Activated CD4-positive, alpha-beta memory T cell treated with anti-CD3 and anti-CD28 coated beads for 36 hours (primary cell): ENCODE measurements at regions not wholly inside any gene's neighbourhood (a gene's known extent, or its start where the extent isn't known, plus 50 kb on each side); places are given as distances from the start of the nearest gene placed in this dataset.

Experiments
- CTCF ChIA-PET: fragments of 350-600 bp; sonication (Branson Sonifier 250); formaldehyde crosslinking; loops from one replicate; lab custom pipeline; 2021; ENCODE audit warnings: antibody characterized with exemption, inconsistent platforms; lab: Charles Lee
- POLR2A ChIA-PET: fragments of 350-600 bp; sonication (Branson Sonifier 250); formaldehyde crosslinking; loops from one replicate; lab custom pipeline; 2021; ENCODE audit warnings: antibody characterized with exemption; lab: Charles Lee
- DNase-seq: peaks from one replicate; pipeline ENCODE4 v3.0.0-alpha.2; 2020
- H3K27ac Mint-ChIP-seq: one replicate; pipeline ENCODE4 v1.8.0; 2021; ENCODE audit warnings: mixed read lengths
- H3K27me3 Mint-ChIP-seq: one replicate; pipeline ENCODE4 v1.8.0; 2021; ENCODE audit warnings: mixed read lengths
- H3K36me3 Mint-ChIP-seq: one replicate; pipeline ENCODE4 v1.8.0; 2021; ENCODE audit warnings: mixed read lengths
- H3K4me1 Mint-ChIP-seq: one replicate; pipeline ENCODE4 v1.8.0; 2021; ENCODE audit warnings: low read depth, mixed read lengths
- H3K4me3 Mint-ChIP-seq: one replicate; pipeline ENCODE4 v1.8.0; 2021; ENCODE audit warnings: mild to moderate bottlenecking, mixed read lengths
- H3K9me3 Mint-ChIP-seq: one replicate; pipeline ENCODE4 v1.8.0; 2021; ENCODE audit warnings: mixed read lengths
- intact Hi-C: fragments of 100-400 bp; cut with micrococcal nuclease; formaldehyde crosslinking; loops from one replicate; pipeline ENCODE4 v1.15.1; 2023

GRCh38 chr2:173647681-173648311 lies 293.1 kb downstream of the CDCA7 start:
- Mint-ChIP-seq H3K4me3 (no peak overlapping the region), H3K4me1 (no peaks in the 10 kb centered on the region), H3K36me3 (no peaks in the 10 kb centered on the region), H3K9me3 (no peaks in the 10 kb centered on the region), H3K27me3 (peaks cover 5% of the 10 kb centered on the region), H3K27ac (no peak overlapping the region)
- intact Hi-C loops, result no loop called here
- POLR2A ChIA-PET, result no interaction called here
- DNase-seq, result no peak
- CTCF ChIA-PET, result no interaction called here

- DNase-seq, result no peak
- H3K9me3 Mint-ChIP-seq, result no peaks in the 10 kb centered on the region
- ChIA-PET POLR2A (no interaction called here), CTCF (no interaction called here)
- H3K4me3 Mint-ChIP-seq, result no peak overlapping the region
- no peak overlapping the region for H3K27ac Mint-ChIP-seq
- no peaks in the 10 kb centered on the region for H3K36me3 Mint-ChIP-seq
- intact Hi-C loops, result no loop called here
- peaks cover 7% of the 10 kb centered on the region for H3K27me3 Mint-ChIP-seq
- no peaks in the 10 kb centered on the region for H3K4me1 Mint-ChIP-seq
These were observed 294.1 kb downstream of the CDCA7 start for GRCh38 chr2:173648816-173649215.

- no peak overlapping the region for H3K4me3 Mint-ChIP-seq
- POLR2A ChIA-PET, result no interaction called here
- DNase-seq, result no peak
- CTCF ChIA-PET, result no interaction called here
- H3K27ac Mint-ChIP-seq, result no peak overlapping the region
- H3K4me1 Mint-ChIP-seq, result no peaks in the 10 kb centered on the region
- intact Hi-C loops, result no loop called here
- H3K9me3 Mint-ChIP-seq, result no peaks in the 10 kb centered on the region
- H3K27me3 Mint-ChIP-seq, result peaks cover 7% of the 10 kb centered on the region
- H3K36me3 Mint-ChIP-seq, result no peaks in the 10 kb centered on the region
These were observed 295.0 kb downstream of the CDCA7 start for GRCh38 chr2:173649527-173650219.

GRCh38 chr2:173651891-173652290 lies 297.2 kb downstream of the CDCA7 start:
- peaks cover 6% of the 10 kb centered on the region for H3K27me3 Mint-ChIP-seq
- POLR2A ChIA-PET, result no interaction called here

GRCh38 chr2:173652311-173652710 lies 297.6 kb downstream of the CDCA7 start:
- POLR2A ChIA-PET, result no interaction called here
- intact Hi-C loops, result no loop called here
- Mint-ChIP-seq H3K36me3 (no peaks in the 10 kb centered on the region), H3K27ac (no peak overlapping the region), H3K27me3 (peaks cover 6% of the 10 kb centered on the region), H3K9me3 (no peaks in the 10 kb centered on the region), H3K4me3 (no peak overlapping the region), H3K4me1 (no peaks in the 10 kb centered on the region)
- DNase-seq, result no peak
- CTCF ChIA-PET, result no interaction called here

More at GRCh38 chr2:173651891-173652290, 297.2 kb downstream of the CDCA7 start:
- Mint-ChIP-seq H3K4me3 (no peak overlapping the region), H3K27ac (no peak overlapping the region), H3K36me3 (no peaks in the 10 kb centered on the region), H3K4me1 (no peaks in the 10 kb centered on the region), H3K9me3 (no peaks in the 10 kb centered on the region)
- DNase-seq, result no peak
- intact Hi-C loops, result no loop called here
- CTCF ChIA-PET, result no interaction called here

GRCh38 chr2:173652767-173653431 lies 298.2 kb downstream of the CDCA7 start:
- Mint-ChIP-seq H3K9me3 (no peaks in the 10 kb centered on the region), H3K4me3 (no peak overlapping the region), H3K27ac (no peak overlapping the region), H3K36me3 (no peaks in the 10 kb centered on the region), H3K27me3 (peaks cover 6% of the 10 kb centered on the region), H3K4me1 (no peaks in the 10 kb centered on the region)
- CTCF ChIA-PET, result no interaction called here
- POLR2A ChIA-PET, result no interaction called here
- intact Hi-C loops, result no loop called here
- no peak for DNase-seq

- Mint-ChIP-seq H3K36me3 (no peaks in the 10 kb centered on the region), H3K27ac (no peak overlapping the region), H3K9me3 (no peaks in the 10 kb centered on the region), H3K4me1 (no peaks in the 10 kb centered on the region), H3K27me3 (peaks cover 6% of the 10 kb centered on the region), H3K4me3 (no peak overlapping the region)
- intact Hi-C loops, result no loop called here
- ChIA-PET POLR2A (no interaction called here), CTCF (no interaction called here)
- DNase-seq, result no peak
These were observed 298.7 kb downstream of the CDCA7 start for GRCh38 chr2:173653432-173653805.

GRCh38 chr2:173654161-173654895 lies 299.7 kb downstream of the CDCA7 start:
- DNase-seq, result no peak
- CTCF ChIA-PET, result no interaction called here
- POLR2A ChIA-PET, result no interaction called here
- no peak overlapping the region for H3K4me3 Mint-ChIP-seq
- intact Hi-C loops, result no loop called here
- H3K9me3 Mint-ChIP-seq, result no peaks in the 10 kb centered on the region
- H3K36me3 Mint-ChIP-seq, result no peaks in the 10 kb centered on the region
- H3K27me3 Mint-ChIP-seq, result peaks cover 7% of the 10 kb centered on the region
- H3K27ac Mint-ChIP-seq, result no peak overlapping the region
- H3K4me1 Mint-ChIP-seq, result no peaks in the 10 kb centered on the region

- Mint-ChIP-seq H3K27ac (no peak overlapping the region), H3K36me3 (no peaks in the 10 kb centered on the region), H3K27me3 (peaks cover 9% of the 10 kb centered on the region), H3K4me3 (no peak overlapping the region), H3K9me3 (no peaks in the 10 kb centered on the region), H3K4me1 (no peaks in the 10 kb centered on the region)
- no peak for DNase-seq
- CTCF ChIA-PET, result no interaction called here
- intact Hi-C loops, result no loop called here
- POLR2A ChIA-PET, result no interaction called here
These were observed 300.2 kb downstream of the CDCA7 start for GRCh38 chr2:173654896-173655265.

- Mint-ChIP-seq H3K9me3 (no peaks in the 10 kb centered on the region), H3K27me3 (peaks cover 9% of the 10 kb centered on the region), H3K4me3 (no peak overlapping the region), H3K36me3 (no peaks in the 10 kb centered on the region), H3K27ac (no peak overlapping the region), H3K4me1 (no peaks in the 10 kb centered on the region)
- ChIA-PET CTCF (no interaction called here), POLR2A (no interaction called here)
- intact Hi-C loops, result no loop called here
- no peak for DNase-seq
These were observed 301.4 kb downstream of the CDCA7 start for GRCh38 chr2:173656086-173656485.

- intact Hi-C loops, result no loop called here
- Mint-ChIP-seq H3K36me3 (no peaks in the 10 kb centered on the region), H3K27me3 (peaks cover 9% of the 10 kb centered on the region), H3K4me1 (no peaks in the 10 kb centered on the region), H3K9me3 (no peaks in the 10 kb centered on the region), H3K27ac (no peak overlapping the region), H3K4me3 (no peak overlapping the region)
- CTCF ChIA-PET, result interaction anchor here (0.6 kb wide), 1 partner anchor 818 kb away, joined by 3 read pairs; no protein-coding TSS in a partner anchor
- no peak for DNase-seq
- POLR2A ChIA-PET, result no interaction called here
These were observed 303.5 kb downstream of the CDCA7 start for GRCh38 chr2:173657996-173658717.

- no peak for DNase-seq
- Mint-ChIP-seq H3K27ac (no peak overlapping the region), H3K9me3 (no peaks in the 10 kb centered on the region), H3K4me3 (no peak overlapping the region), H3K4me1 (no peaks in the 10 kb centered on the region), H3K27me3 (peaks cover 9% of the 10 kb centered on the region), H3K36me3 (no peaks in the 10 kb centered on the region)
- intact Hi-C loops, result no loop called here
- CTCF ChIA-PET, result no interaction called here
- POLR2A ChIA-PET, result no interaction called here
These were observed 304.3 kb downstream of the CDCA7 start for GRCh38 chr2:173658946-173659371.
